GM12872 (cell line): ENCODE measurements at regions not wholly inside any gene's neighbourhood (a gene's known extent, or its start where the extent isn't known, plus 50 kb on each side); places are given as distances from the start of the nearest gene placed in this dataset.

Experiments
- CTCF ChIP-seq: IDR thresholded peaks from 3 replicates; pipeline ENCODE4 v1.5.1; 2011; ENCODE audit warnings: low read depth, mild to moderate bottlenecking, low read length, moderate library complexity; ENCODE audit not compliant: insufficient read depth

DNA sequence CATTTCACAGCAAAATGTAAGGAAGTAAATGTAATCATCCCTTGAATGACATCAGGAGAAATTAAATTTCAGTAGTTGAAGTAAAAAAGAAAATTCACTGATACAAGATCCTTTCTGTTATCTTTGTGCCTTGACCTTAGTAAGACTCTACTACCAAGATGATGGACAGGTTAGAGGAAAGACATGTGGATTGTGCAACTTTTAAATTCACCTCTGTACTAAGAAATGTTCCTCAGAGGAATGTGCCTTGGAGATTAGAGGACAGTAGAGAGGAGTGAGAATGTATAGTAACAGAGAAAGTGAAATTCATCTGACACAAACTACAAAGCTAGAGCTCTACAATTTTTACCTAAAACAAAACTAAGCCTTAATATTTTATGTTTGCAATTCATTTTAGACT is 375.3 kb downstream of the PLOD2 start:
- no peak for TF ChIP-seq CTCF

GRCh38 chr3:145798007-145798406 is 363.0 kb downstream of the PLOD2 start:
- TF ChIP-seq CTCF: no peak

- no peak for TF ChIP-seq CTCF
These were observed 362.1 kb downstream of the PLOD2 start for GRCh38 chr3:145798696-145799537.

GRCh38 chr3:145801696-145802095 is 359.3 kb downstream of the PLOD2 start:
- TF ChIP-seq CTCF: no peak

DNA sequence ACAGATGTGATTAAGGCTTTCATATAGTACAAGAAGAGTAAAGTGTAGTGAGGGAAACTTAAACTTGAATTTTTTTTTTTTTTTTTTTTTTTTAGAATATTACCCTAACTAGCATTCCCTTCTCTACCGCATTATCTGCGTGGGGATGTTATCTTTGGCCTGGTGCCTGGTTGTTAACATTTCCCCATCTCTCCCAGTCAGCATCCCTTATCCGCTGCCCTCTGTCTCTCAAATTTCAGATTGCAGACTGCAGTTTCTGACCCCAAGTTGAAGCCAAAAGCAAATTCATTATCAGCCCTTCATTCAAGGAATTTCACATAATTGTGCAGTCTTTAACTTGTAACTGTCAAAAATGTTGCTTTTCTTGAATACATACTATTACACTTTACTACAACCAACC is 353.0 kb downstream of the PLOD2 start:
- 0 out of 3 replicates have a peak, but pooled peaks have one; percentile 23 for TF ChIP-seq CTCF

DNA sequence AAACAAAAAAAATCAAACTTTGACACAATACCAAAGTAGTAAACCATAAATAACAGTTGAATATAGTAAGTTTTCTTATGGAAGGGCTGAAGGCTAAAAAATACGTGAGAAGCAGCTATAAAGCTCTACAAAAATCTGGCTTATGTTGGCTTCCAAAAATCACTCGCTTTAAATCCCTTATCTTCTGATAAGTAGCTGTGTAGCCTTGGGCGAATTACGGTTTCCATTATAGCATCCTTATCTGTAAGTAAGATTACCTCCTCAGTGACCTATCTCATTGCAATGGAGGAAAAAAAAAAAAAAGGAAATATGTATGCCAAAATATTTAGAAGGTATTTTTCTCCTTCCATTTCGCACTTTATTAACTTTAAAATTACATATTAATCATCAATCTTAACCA is 348.6 kb downstream of the PLOD2 start:
- TF ChIP-seq CTCF: no peak

DNA sequence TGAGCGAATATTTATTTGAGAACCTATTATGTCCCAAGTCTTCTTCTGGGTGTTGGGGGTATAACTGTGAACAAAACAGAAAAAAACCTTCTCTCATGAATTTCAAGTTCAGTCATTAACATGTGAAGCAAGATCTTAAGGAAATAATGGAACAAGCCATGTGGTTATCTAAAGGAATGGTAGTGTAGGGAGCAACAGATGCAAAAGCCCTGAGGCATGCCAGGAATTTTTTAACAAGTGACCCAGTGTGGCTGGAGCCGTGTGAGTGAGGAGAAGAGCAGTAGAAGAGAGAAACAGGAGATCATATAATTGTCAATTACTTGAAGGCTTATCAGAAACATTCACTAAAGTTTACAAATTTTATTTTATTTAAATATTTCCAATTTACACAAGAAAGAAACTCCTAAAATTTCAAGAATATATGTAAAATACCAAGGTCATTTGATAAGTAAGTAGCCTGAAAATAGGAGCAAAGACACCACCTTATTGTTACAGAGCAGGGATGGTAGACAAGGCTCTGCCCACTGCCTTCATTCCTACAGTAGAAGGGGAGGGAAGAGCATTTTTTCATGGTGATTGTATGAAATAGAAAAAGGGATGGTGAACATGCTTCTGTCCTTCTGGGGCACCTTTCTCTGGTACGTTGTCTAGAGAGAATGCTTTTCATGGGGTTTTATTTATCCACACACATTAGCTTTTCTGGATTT is 345.1 kb downstream of the PLOD2 start:
- no peak for TF ChIP-seq CTCF
